Right atrium auricular region (tissue), 2 donors: ENCODE measurements at regions not wholly inside any gene's neighbourhood (a gene's known extent, or its start where the extent isn't known, plus 50 kb on each side); places are given as distances from the start of the nearest gene placed in this dataset.

Experiments
- DNase-seq: peaks from one replicate; pipeline ENCODE4 v3.0.0-alpha.2; 2019; ENCODE audit warnings: low spot score
- H3K27ac ChIP-seq, 2 donors: fragments of 200-600 bp; sonication (generic); 1 replicate in 1 of 2; 2 replicates in 1 of 2; pipeline ENCODE4 v1.5.1; 2016 to 2019
- H3K27me3 ChIP-seq, 2 donors: fragments of 200-600 bp; sonication (generic); one replicate each; pipeline versions ENCODE4 v1.5.1 to v1.6.0; 2017 to 2019
- H3K36me3 ChIP-seq: fragments of 200-600 bp; sonication (generic); one replicate; pipeline ENCODE4 v1.5.1; 2016
- H3K4me1 ChIP-seq, 2 donors: fragments of 200-600 bp; sonication (generic); one replicate each; pipeline versions ENCODE4 v1.5.1 to v1.6.0; 2017 to 2019
- H3K4me3 ChIP-seq, 2 donors: fragments of 200-600 bp; sonication (generic); 1 replicate in 1 of 2; 2 replicates in 1 of 2; pipeline ENCODE4 v1.5.1; 2017 to 2019; ENCODE audit warnings: mild to moderate bottlenecking in 1 of 2, moderate library complexity in 1 of 2
- H3K9me3 ChIP-seq, 2 donors: fragments of 200-600 bp; sonication (generic); one replicate each; pipeline ENCODE4 v1.5.1; 2019
- TF ChIP-seq, protein P1 (sequence below), 2 donors: fragments of 200-600 bp; sonication (generic); IDR thresholded peaks; one replicate each; pipeline ENCODE4 v1.5.1; 2019; ENCODE audit warnings: antibody characterized with exemption in 2 of 2

DNA sequence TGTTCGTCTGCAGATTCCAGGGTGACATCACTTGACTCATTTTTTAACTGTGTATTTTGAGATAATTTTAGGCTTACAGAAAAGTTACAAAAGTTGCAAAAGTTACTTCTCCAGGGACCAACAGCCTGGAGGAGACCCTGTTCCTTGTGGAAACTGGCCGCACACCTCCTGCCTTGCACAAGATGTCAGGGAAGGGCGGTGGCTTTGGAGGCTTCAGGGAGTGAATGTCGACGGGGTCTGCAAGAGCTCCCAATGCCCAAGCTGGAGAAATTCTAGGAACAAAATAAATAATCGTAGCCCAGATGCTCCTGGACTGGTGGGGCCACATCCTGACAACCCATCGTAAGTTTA lies 62.2 kb upstream of the FAM20C start:
- DNase-seq = no peak
- peak overlapping the region in 1 of 2 donors; percentile 53 for H3K27ac ChIP-seq
- H3K4me3 ChIP-seq = peak overlapping the region in 1 of 2 donors; percentile 22
- no peaks in the 10 kb centered on the region for H3K27me3 ChIP-seq
- peaks cover 0 to 21% of the 10 kb centered on the region in 2 donors for H3K4me1 ChIP-seq
- H3K36me3 ChIP-seq = no peaks in the 10 kb centered on the region
- TF ChIP-seq, protein P1, sequence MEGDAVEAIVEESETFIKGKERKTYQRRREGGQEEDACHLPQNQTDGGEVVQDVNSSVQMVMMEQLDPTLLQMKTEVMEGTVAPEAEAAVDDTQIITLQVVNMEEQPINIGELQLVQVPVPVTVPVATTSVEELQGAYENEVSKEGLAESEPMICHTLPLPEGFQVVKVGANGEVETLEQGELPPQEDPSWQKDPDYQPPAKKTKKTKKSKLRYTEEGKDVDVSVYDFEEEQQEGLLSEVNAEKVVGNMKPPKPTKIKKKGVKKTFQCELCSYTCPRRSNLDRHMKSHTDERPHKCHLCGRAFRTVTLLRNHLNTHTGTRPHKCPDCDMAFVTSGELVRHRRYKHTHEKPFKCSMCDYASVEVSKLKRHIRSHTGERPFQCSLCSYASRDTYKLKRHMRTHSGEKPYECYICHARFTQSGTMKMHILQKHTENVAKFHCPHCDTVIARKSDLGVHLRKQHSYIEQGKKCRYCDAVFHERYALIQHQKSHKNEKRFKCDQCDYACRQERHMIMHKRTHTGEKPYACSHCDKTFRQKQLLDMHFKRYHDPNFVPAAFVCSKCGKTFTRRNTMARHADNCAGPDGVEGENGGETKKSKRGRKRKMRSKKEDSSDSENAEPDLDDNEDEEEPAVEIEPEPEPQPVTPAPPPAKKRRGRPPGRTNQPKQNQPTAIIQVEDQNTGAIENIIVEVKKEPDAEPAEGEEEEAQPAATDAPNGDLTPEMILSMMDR (IDR thresholded peaks at IDR 0.05) = no peak
- no peaks in the 10 kb centered on the region for H3K9me3 ChIP-seq

DNA sequence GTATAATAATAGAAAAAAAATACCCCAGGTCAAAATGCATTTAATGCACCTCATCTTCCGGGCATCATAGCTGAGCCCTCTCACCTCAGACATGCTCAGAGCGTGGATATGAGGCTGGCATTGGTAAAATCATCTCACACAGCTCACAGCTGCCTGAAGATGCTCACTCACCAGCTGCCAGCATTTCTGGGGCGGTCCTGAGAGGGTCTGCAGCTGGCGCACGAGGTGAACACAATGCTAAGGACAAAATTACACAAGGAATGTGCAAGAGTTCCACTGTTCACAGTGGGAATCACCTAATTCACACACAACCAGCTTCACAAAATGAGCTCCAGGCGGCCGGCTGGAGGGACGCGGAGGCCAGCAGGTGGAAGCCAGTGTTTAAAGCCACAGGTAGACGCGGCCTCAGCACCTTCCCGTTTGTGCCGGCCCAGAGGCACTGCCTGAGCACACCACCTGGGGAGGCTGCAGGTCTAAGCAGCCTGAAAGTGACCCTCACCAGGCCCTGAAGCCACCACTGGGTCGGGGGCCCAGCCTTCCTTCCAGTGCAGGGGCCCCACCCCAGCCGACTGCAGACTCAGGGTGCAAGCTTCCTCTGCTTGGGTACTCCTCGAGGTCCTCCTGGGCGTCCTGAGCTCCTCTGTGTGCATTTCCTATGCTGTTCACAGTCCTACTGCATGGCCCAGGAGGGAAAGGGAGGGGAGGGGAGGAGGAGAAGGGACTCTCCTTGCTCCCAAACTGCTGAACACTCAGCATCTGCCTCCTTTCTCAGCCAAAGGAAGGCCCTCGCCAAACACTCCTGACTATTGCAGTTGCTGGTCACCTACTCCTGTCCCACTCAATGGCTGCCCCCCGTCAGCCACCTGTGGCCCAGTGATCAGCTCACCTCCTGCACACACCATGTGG lies 61.2 kb upstream of the FAM20C start:
- Histone ChIP-seq H3K4me1 (peaks cover 0 to 21% of the 10 kb centered on the region in 2 donors), H3K27me3 (no peaks in the 10 kb centered on the region), H3K9me3 (no peaks in the 10 kb centered on the region), H3K36me3 (no peaks in the 10 kb centered on the region), H3K4me3 (no peak overlapping the region), H3K27ac (no peak overlapping the region)
- TF ChIP-seq, protein P1 (IDR thresholded peaks at IDR 0.05) = no peak
- no peak for DNase-seq

DNA sequence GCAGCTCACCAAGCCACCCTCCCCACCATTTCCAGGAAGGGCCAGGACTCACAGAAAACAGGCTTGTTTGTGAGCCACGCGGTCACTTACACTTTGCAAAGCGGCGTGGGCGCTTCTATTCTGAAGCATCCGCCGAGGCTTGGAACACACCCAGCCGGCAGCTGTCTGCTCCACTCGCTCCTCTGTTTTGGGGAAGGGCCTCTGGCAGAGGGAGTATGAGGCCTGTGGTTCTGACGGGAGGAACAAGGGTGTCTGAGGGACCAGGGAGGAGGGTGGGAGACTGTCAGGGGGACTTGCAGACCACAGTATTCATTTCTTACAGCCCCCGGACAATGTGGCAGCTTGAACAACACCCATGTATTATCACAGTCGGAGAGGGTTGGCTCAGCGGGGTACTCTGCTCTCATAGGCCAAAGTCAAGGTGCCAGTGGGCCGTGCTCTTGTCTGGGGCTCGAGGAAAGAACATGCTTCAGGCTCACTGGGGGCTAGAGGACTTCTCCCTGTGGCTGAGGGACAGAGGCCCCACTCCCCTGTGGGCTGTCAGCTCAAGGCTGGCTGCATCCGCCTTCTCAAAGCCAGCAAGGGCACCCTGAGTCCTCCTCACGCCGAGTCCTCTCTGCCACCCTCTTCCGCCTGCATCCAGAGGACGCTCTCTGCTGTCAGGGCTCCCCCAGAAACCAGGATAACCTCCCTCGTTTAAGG lies 60.4 kb upstream of the FAM20C start:
- no peaks in the 10 kb centered on the region for H3K9me3 ChIP-seq
- H3K27ac ChIP-seq = no peak overlapping the region
- no peak for DNase-seq
- H3K4me3 ChIP-seq = no peak overlapping the region
- H3K27me3 ChIP-seq = no peaks in the 10 kb centered on the region
- H3K36me3 ChIP-seq = no peaks in the 10 kb centered on the region
- TF ChIP-seq, protein P1 (IDR thresholded peaks at IDR 0.05) = no peak
- H3K4me1 ChIP-seq = peaks cover 0 to 21% of the 10 kb centered on the region in 2 donors

DNA sequence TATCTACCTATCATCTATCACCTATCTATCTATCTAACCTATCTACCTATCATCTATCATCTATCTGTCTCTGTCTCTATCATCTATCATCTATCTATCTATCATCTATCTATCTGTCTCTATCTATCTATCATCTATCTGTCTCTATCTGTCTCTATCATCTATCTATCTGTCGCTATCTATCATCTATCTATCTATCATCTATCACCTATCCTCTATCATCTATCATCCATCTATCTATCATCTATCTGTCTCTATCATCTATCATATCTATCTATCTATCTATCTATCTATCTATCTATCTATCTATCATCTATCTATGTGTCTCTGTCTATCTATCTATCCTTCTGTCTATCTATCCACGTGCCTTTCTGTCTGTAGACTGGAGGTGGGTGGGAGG lies 59.5 kb upstream of the FAM20C start:
- Histone ChIP-seq H3K4me1 (peaks cover 0 to 21% of the 10 kb centered on the region in 2 donors), H3K27ac (no peak overlapping the region), H3K9me3 (no peaks in the 10 kb centered on the region), H3K4me3 (no peak overlapping the region), H3K36me3 (no peaks in the 10 kb centered on the region), H3K27me3 (no peaks in the 10 kb centered on the region)
- DNase-seq = no peak
- TF ChIP-seq, protein P1 (IDR thresholded peaks at IDR 0.05) = no peak

DNA sequence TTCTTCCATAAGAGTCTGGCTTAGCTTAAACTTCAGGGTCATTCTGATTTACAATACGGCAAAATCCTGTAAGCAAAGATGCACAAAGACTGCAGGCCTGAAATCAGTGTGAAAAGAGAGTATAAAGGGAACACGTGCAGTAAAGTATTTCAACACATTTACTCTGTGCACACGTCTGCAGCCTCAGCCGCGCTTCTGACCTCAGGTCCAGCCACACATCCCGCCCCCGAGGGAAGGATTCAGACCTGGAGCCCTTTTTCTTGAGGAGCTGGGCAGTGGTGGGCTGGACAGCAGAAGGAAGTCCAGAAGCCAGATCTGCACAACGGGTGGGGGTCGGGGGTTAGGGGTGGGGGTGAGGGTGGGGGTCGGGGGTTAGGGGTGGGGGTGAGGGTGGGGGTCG lies 58.9 kb upstream of the FAM20C start:
- H3K4me3 ChIP-seq = no peak overlapping the region
- no peaks in the 10 kb centered on the region for H3K9me3 ChIP-seq
- H3K27me3 ChIP-seq = no peaks in the 10 kb centered on the region
- no peaks in the 10 kb centered on the region for H3K36me3 ChIP-seq
- no peak for DNase-seq
- no peak overlapping the region for H3K27ac ChIP-seq
- TF ChIP-seq, protein P1 (IDR thresholded peaks at IDR 0.05) = no peak
- H3K4me1 ChIP-seq = peaks cover 0 to 21% of the 10 kb centered on the region in 2 donors
